ENCODE measurements at regions not wholly inside any gene's neighbourhood (a gene's known extent, or its start where the extent isn't known, plus 50 kb on each side); places are given as distances from the start of the nearest gene placed in this dataset.

DNA sequence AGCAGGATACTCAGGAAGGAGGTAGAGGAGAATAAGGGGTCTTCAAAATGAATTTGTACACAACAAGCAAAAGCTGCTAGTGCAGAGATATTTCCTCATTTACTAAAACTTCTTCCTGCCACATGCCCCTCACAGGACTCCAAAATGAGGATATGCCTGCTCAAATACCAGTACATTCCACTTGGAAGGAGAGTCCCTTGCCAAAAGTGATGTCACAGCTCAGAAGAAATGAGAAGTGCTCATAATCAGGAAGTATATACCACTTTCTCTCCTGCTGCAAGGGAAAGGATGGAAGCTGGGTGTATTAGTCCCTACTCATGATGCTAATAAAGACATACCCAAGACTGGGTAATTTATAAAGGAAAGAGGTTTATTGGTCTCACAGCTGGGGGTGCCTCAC is 87.7 kb upstream of the FSHR start:
- DNase-seq = no peak

DNA sequence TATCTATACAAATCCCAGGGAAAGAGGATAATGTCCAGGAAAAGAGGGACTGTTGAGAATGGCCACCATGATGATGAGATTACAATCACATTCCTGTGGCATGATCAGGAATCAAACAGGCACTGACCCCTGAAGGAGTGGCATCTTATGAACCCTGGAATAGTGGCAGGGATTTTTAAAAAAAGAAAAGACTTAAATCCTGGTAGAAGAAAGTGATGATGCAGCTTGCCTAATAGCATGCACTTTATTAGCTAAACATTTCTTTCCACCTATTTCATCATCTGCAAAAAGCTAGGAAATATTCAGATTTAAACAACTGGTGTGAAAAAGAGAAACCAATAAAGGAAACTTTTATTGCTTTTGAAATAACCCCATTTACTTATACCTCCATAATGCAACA is 87.2 kb upstream of the FSHR start:
- no peak for DNase-seq

DNA sequence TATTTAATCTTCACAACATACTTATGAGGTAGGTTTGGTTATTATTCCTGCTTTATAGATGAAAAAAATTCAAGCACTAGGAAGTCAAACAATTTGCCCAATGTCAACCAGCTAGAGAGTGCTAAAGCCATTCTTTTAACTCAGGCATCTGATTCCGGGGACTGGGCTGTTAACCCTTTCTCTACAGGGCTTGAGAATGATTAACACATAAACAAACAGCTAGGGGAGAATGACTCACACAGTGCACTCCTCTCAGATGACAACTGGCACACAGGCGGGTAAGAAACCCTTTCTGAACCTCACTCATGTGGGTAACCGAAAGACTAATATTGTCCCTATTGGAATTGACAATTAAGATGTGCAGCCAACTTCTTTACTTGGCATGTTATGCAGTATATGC is 86.3 kb upstream of the FSHR start:
- no peak for DNase-seq

DNA sequence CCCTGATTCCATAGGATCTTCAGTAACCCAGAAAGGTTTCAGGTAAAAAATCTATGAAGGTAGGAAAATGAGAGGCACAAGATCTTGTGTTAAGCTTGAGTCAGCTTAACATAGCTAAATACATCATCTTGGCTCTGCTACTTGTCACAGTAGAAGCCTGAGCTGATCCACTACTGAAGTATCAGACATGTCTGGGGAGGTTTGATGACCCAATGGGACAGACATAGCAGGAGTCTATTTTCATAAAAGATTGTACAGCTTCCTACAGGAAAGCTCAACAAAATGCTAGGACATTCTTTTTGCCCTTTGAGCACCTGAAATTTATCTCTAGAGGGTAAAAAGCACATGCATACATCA is 84.3 kb upstream of the FSHR start:
- no peak for DNase-seq

DNA sequence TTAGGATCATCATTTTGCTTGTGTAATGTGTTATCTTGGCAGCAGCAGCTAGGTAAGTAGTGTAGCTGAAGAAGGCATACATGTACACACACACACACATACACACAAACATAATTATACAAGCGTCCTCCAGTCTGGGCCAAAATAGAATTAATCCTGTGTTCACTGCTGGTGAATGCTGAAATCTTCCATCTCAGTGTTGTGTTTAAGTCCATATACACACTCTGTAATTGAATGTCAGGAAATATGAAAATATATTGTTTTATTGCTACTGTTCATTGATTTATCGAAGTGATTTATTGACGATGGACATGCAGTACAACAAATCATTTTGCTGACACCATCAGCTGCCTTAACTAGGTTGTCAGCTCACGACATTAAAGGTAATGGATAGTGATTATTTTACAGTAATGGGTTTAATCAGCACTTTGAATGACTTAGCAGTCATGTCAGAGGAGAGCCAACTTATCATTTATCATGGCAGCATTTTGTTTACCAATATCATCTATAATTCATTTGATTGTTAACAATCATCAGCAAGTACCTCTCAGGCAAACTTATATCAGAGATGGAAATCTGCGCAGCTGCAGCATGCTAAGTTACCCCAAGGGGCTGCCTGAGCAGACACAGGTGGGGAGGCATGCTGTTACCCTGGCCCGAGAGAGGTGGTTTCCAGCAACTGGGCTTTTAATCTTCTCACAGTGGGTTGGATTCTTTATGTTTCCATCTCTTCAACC is 83.7 kb upstream of the FSHR start:
- DNase-seq = no peak

DNA sequence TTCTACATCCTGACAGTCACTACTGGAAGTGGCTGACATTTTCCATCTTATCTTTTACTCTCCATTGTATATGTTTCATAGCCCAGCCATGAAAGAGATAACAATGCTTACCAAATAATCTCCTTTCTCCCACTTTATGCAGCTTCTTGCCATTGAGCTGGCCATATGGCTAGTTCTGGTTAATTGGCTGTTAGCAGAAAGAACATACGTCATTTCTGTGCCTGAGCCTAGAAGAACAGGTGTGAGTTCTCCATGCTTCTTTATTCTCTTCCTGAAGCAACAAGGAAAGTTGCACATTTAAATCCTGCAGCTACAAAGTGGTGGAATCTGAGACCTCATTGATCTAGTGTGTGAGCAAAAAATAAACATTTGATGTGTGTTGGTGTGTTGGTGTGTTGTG is 82.0 kb upstream of the FSHR start:
- no peak for DNase-seq

DNA sequence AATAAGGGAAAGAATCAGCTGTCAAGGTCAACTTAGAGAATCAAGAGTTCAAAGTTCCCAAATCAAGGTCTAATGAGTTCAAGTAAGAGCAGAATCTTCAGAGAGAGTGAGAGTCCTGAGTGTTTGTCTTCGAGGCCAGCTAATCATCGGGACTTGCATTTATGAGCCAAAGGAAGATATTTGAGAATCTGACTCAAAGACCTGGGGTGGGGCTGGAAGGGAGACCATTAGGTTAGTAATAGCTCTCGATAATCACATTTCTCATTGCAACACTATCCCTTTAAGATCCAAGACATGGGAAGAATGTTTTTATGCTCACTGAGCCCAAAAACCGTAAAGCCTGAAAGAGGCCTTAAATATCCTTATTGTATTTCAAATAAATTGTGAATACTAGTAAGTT is 72.0 kb upstream of the FSHR start:
- no peak for DNase-seq

DNA sequence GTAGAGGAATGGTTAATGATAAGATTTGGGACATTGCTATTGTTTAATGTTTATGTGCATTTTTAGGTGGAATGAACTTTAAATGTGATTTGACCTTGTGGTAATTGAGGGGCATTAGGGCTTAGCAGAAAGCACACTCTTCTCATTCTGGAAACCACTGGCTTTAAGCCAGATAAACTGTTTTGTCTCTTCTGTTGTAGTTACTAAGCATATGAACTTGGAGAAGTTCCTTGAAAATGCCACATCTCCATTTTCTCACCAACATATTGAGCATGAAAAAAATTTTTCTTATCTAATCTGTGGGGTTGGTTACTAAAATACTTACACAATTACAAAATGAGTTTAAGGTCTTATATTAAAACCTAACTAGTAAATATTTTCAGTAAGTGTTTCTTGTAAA is 70.8 kb upstream of the FSHR start:
- DNase-seq = no peak

DNA sequence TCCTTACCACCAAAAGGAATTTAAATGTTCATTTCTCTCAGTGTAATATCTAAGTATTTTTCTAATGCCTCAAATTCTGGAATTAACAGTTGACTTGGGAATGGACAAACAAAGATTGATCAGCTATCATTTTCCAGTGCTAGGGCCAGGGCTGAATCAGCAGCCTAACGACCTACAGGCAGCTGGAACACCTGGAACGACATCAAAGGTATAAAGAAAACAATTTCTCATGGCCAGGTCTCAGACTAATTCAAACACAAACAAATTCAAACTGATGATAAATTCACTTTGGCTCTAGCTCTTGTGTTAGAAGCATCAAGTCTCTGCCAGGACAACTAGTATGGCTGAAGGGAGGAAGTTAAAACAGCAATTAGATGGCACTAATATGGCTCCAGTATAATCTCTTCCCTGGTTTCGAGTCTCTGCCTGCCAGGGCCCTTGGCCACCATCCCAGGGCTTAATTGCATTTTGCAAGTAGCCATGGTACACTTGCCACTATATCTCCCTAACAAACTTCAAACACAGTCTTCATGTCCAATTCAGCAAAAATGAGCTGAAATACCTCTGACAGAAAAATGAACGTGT is 70.2 kb upstream of the FSHR start:
- no peak for DNase-seq

DNA sequence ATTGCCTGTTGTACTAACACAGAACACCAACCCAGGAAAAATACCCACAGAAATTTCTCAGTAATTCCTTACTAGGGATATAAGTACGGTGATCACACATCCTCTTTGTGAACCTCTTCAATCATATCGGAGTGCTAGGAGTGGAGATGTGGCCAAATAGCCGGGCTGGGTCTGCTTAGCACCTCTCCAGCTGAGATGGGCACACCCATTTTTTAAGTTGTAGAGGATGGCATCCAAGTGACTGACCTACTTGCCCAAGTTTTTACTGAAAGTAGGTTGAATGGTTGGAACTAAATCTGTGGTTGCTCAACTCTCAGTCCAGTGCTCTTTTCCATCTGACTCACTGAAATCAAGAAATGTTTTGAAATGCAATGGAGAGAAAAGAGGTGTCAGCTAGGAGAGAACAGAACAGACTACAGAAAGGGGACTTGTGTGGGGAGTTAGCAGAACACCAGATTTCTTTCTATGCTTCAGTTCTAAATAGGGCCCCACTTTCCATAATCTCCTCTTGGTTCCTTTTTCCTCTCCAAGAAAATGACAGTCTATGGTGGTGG is 68.7 kb upstream of the FSHR start:
- DNase-seq = no peak

DNA sequence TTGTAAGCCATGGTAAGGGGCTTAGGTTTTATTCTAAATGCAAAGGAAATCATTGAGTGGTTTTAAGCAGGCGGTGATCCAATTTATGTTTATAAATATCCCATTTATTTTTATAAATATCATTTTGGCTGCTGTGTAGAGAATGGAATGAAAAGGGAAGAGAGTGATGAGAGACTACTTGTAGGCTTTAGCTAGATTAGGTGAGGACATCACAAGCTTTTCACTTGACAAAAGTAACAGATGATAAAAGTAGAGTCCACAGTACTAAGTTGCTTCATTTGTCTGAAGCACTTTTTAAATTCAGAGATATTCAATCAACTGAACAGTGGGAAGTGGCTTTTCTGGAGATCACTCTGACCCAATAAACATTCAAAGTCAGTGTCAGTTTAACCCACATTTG is 65.4 kb upstream of the FSHR start:
- DNase-seq = no peak

DNA sequence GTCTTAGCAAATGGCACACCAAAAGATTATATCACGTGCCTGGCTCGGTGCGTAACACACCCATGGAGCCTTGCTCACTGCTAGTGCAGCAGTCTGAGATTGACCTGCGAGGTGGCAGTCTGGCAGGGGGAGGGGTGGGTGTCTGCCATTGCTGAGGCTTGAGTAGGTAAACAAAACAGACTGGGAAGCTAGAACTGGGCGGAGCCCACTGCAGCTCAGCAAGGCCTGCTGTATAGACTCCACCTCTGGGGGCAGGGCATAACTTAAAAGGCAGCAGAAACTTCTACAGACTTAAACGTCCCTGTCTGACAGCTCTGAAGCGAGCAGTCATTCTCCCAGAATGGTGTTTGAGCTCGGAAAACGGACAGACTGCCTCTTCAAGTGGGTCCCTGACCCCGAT is 55.9 kb upstream of the FSHR start:
- no peak for DNase-seq

DNA sequence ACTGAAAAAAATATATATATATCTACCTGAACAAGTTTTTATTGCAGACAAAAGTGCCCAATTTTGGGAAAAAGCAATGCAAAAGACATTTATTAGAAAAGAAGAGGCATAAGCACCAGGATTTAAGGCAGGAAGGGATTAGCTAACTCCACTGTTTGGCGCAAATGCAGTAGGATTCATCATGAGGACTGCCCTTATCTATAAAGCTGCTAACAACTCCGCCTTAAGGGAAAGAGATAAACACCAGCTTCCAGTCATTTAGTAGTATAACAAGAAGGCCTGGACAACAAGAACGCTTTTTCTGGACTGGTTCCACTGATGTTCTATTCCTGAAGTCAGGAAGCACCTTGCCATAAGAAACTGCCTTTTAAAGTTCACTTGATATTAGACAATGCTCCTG is 52.9 kb upstream of the FSHR start:
- DNase-seq = no peak

All from KG1 (cell line).